Mammary epithelial cell (primary cell): ENCODE measurements at regions not wholly inside any gene's neighbourhood (a gene's known extent, or its start where the extent isn't known, plus 50 kb on each side); places are given as distances from the start of the nearest gene placed in this dataset.
"Not testable (repeated sequence)": the region's sequence is repeated elsewhere in the genome, so short reads cannot be mapped to it uniquely, and the experiment has no call there.

ENCODE experiments used
- CTCF ChIP-seq, 2 donors: IDR thresholded peaks in 1 of 2; conservative IDR thresholded peaks in 1 of 2; 2 replicates each; pipeline ENCODE4 v1.5.1; 2011 to 2012; ENCODE audit warnings: inconsistent platforms in 2 of 2, low read length in 2 of 2, mild to moderate bottlenecking in 2 of 2, control low read depth in 1 of 2, low read depth in 1 of 2; ENCODE audit not compliant: insufficient read depth in 1 of 2; ENCODE audit errors: extremely low read depth in 1 of 2
- EZH2 ChIP-seq: IDR thresholded peaks from 2 replicates; pipeline ENCODE4 v1.6.1; 2012; ENCODE audit warnings: low read length, inconsistent platforms, borderline replicate concordance

GRCh38 chr2:131681611-131682121, 154.0 kb downstream of the CCDC74A start:
- not testable (repeated sequence) for TF ChIP-seq CTCF (conservative IDR thresholded peaks at IDR 0.05 in 1 of 2, IDR thresholded peaks at IDR 0.05 in 1 of 2; ENCODE audit: extremely low read depth in 1 of 2, insufficient read depth in 1 of 2, low read depth in 1 of 2, low read length in 2 of 2); EZH2
